Hepatocyte (in vitro differentiated cells): ENCODE measurements at regions not wholly inside any gene's neighbourhood (a gene's known extent, or its start where the extent isn't known, plus 50 kb on each side); places are given as distances from the start of the nearest gene placed in this dataset.
"Not testable (repeated sequence)": the region's sequence is repeated elsewhere in the genome, so short reads cannot be mapped to it uniquely, and the experiment has no call there.

ENCODE experiments used
- DNase-seq: peaks from one replicate; pipeline ENCODE4 v3.0.0-alpha.2; 2016; ENCODE audit warnings: low spot score
- H2AFZ ChIP-seq: fragments of 200-600 bp; sonication (generic); 2 replicates; pipeline ENCODE4 v1.6.0; 2016; ENCODE audit warnings: antibody characterized with exemption, mild to moderate bottlenecking
- H3K27ac ChIP-seq: fragments of 200-600 bp; sonication (generic); 2 replicates; pipeline ENCODE4 v1.5.1; 2016; ENCODE audit warnings: mild to moderate bottlenecking
- H3K27me3 ChIP-seq: fragments of 200-600 bp; sonication (generic); 2 replicates; pipeline ENCODE4 v1.6.1; 2016
- H3K36me3 ChIP-seq: fragments of 200-600 bp; sonication (generic); replicated peaks from 2 replicates; pipeline ENCODE4 v1.5.1; 2016; ENCODE audit warnings: low read depth; ENCODE audit not compliant: insufficient read depth
- H3K4me1 ChIP-seq: fragments of 200-600 bp; sonication (generic); 2 replicates; pipeline ENCODE4 v1.5.1; 2016; ENCODE audit warnings: mild to moderate bottlenecking, moderate library complexity; ENCODE audit not compliant: insufficient read depth
- H3K4me2 ChIP-seq: fragments of 200-600 bp; sonication (generic); 2 replicates; pipeline ENCODE4 v1.6.0; 2016
- H3K4me3 ChIP-seq: fragments of 200-600 bp; sonication (generic); 2 replicates; pipeline ENCODE4 v1.5.1; 2016; ENCODE audit warnings: mild to moderate bottlenecking
- H3K79me2 ChIP-seq: fragments of 200-600 bp; sonication (generic); 2 replicates; pipeline ENCODE4 v1.6.0; 2017; ENCODE audit warnings: mild to moderate bottlenecking
- H3K9me2 ChIP-seq: fragments of 200-600 bp; sonication (generic); replicated peaks from 2 replicates; pipeline ENCODE4 v1.6.0; 2017; ENCODE audit warnings: mild to moderate bottlenecking; ENCODE audit not compliant: insufficient read depth
- H3K9me3 ChIP-seq: fragments of 200-600 bp; sonication (generic); 2 replicates; pipeline ENCODE4 v1.5.1; 2016; ENCODE audit warnings: low read depth, mild to moderate bottlenecking
- H4K20me1 ChIP-seq: fragments of 200-600 bp; sonication (generic); 2 replicates; pipeline ENCODE4 v1.6.0; 2016; ENCODE audit warnings: mild to moderate bottlenecking; ENCODE audit not compliant: insufficient read depth, poor library complexity, severe bottlenecking
- EZH2 ChIP-seq: fragments of 200-600 bp; sonication (generic); IDR thresholded peaks from 2 replicates; pipeline ENCODE4 v1.6.1; 2016; ENCODE audit warnings: antibody characterized with exemption, mild to moderate bottlenecking, borderline replicate concordance
- EZH2phosphoT487 ChIP-seq: fragments of 200-600 bp; sonication (generic); IDR thresholded peaks from one replicate; pipeline ENCODE4 v1.6.1; 2018; ENCODE audit warnings: antibody characterized with exemption, mild to moderate bottlenecking, low read depth, moderate library complexity; ENCODE audit not compliant: unreplicated experiment, severe bottlenecking
- WGBS: methylation state at CpG from one replicate; pipeline ENCODE4 v1.1.6; 2016; ENCODE audit warnings: low lambda C conversion rate; ENCODE audit errors: missing lambda C conversion rate; 5-methylcytosine and 5-hydroxymethylcytosine counted together
- TF ChIP-seq, protein P1 (sequence below): fragments of 200-600 bp; sonication (generic); IDR thresholded peaks from 2 replicates; pipeline ENCODE4 v1.5.1; 2016; ENCODE audit warnings: antibody characterized with exemption, mild to moderate bottlenecking; ENCODE audit not compliant: poor library complexity

DNA sequence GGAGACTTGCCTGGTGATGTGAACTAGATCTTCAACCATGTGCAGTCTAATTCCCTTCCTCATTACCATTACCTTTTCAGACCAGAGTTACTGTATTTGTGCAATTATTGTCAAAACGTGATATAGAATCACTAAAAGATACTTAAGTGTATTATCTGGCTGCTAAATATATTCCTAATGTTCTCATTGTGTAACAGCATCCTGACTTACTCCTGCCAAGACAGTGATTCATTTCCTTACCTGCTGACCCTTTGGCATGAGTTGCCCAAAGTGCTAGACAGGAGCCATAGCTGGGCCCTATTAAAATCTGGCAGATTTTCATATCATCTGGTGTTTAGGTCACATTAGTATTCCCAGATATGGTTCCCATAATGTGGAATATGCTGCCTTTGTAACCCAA, 598.3 kb upstream of the CAMK1G start:
- Histone ChIP-seq H3K9me3 (no peaks in the 10 kb centered on the region), H3K4me1 (no peaks in the 10 kb centered on the region), H3K9me2 (no peaks in the 10 kb centered on the region), H3K4me2 (no peak overlapping the region), H3K79me2 (no peaks in the 10 kb centered on the region), H4K20me1 (no peaks in the 10 kb centered on the region), H3K27me3 (no peaks in the 10 kb centered on the region), H3K4me3 (no peak overlapping the region), H2AFZ (no peak overlapping the region), H3K36me3 (no peaks in the 10 kb centered on the region), H3K27ac (no peak overlapping the region)
- TF ChIP-seq, protein P1, sequence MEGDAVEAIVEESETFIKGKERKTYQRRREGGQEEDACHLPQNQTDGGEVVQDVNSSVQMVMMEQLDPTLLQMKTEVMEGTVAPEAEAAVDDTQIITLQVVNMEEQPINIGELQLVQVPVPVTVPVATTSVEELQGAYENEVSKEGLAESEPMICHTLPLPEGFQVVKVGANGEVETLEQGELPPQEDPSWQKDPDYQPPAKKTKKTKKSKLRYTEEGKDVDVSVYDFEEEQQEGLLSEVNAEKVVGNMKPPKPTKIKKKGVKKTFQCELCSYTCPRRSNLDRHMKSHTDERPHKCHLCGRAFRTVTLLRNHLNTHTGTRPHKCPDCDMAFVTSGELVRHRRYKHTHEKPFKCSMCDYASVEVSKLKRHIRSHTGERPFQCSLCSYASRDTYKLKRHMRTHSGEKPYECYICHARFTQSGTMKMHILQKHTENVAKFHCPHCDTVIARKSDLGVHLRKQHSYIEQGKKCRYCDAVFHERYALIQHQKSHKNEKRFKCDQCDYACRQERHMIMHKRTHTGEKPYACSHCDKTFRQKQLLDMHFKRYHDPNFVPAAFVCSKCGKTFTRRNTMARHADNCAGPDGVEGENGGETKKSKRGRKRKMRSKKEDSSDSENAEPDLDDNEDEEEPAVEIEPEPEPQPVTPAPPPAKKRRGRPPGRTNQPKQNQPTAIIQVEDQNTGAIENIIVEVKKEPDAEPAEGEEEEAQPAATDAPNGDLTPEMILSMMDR = no peak
- TF ChIP-seq EZH2 = no peak
- 88% methylated on average over 1 of the region's 1 CpG for WGBS
- DNase-seq = no peak

DNA sequence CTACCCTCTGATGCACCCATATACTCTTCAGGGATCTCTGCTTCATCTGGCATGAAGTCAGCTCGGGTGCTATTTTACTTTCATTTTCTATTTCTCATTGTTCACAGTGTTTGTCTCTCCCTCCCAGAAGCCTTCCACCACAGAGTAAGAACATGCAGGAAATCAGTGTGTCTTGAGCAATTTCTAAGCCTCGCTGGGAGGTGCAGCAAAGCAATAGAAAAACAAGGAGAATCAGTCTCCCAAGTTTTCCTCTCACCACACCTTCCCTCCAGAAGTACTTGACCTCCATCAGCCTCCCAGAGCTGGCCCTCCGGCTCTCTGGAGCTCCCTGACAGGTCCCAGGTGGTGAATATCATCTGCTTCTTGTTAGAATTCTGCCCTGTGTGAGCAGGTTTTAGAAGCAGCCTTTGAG, 594.7 kb upstream of the CAMK1G start:
- DNase-seq = peak; percentile 43
- H3K9me3 ChIP-seq = no peaks in the 10 kb centered on the region
- 19% methylated on average over 3 of the region's 3 CpGs for WGBS
- peak overlapping the region; percentile 70 for H3K4me2 ChIP-seq
- H3K79me2 ChIP-seq = no peaks in the 10 kb centered on the region
- H3K9me2 ChIP-seq = no peaks in the 10 kb centered on the region
- H3K36me3 ChIP-seq = no peaks in the 10 kb centered on the region
- peak overlapping the region; percentile 36 for H3K27ac ChIP-seq
- TF ChIP-seq EZH2phosphoT487 = no peak
- TF ChIP-seq EZH2 = no peak
- TF ChIP-seq, protein P1 = no peak
- no peaks in the 10 kb centered on the region for H3K4me1 ChIP-seq
- H3K4me3 ChIP-seq = peak overlapping the region; percentile 10
- H3K27me3 ChIP-seq = no peaks in the 10 kb centered on the region
- no peaks in the 10 kb centered on the region for H4K20me1 ChIP-seq
- H2AFZ ChIP-seq = peak overlapping the region; percentile 52

DNA sequence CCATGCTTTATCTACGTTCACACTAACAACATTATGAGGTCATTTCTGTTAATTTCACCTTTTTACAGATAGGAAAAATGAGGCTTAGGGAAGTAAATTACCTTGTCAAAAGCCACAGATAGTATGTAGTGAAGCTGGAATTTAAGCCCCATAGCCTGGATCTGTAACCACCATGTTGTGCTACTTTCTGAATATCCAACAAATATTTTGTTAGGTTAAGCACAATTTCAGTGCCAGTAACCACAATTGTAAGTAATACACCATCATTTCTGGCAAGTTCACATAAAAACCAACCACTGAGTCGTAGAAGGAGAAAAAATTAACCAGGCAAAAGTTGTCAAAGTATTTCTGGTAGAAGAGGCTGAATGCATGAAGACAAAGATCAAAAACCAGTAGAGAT, 593.1 kb upstream of the CAMK1G start:
- no peaks in the 10 kb centered on the region for H3K9me3 ChIP-seq
- no peaks in the 10 kb centered on the region for H3K4me1 ChIP-seq
- no peak for TF ChIP-seq EZH2
- TF ChIP-seq EZH2phosphoT487 = no peak
- TF ChIP-seq, protein P1 = no peak
- H4K20me1 ChIP-seq = no peaks in the 10 kb centered on the region
- no peaks in the 10 kb centered on the region for H3K27me3 ChIP-seq
- no peak overlapping the region for H3K4me2 ChIP-seq
- H3K79me2 ChIP-seq = no peaks in the 10 kb centered on the region
- no peak for DNase-seq
- no peak overlapping the region for H3K4me3 ChIP-seq
- H3K36me3 ChIP-seq = no peaks in the 10 kb centered on the region
- WGBS = 84% methylated on average over 2 of the region's 2 CpGs
- no peaks in the 10 kb centered on the region for H3K9me2 ChIP-seq
- no peak overlapping the region for H2AFZ ChIP-seq
- no peak overlapping the region for H3K27ac ChIP-seq

DNA sequence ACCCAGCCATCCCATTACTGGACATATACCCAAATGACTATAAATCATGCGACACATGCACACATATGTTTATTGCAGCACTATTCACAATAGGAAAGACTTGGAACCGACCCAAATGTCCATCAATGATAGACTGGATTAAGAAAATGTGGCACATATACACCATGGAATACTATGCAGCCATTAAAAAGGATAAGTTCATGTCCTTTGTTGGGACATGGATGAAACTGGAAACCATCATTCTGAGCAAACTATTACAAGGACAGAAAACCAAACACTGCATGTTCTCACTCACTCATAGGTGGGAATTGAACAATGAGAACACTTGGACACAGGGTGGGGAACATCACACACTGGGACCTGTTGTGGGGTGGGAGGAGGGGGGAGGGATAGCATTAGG, 586.5 kb upstream of the CAMK1G start:
- WGBS = 65% methylated on average over 2 of the region's 2 CpGs
- not testable (repeated sequence) for DNase-seq

More for the DNA sequence above, 586.5 kb upstream of the CAMK1G start:
- H4K20me1 ChIP-seq, H3K4me1 ChIP-seq, H3K36me3 ChIP-seq, H3K4me2 ChIP-seq, H3K27me3 ChIP-seq, H3K9me3 ChIP-seq, H3K9me2 ChIP-seq, H3K4me3 ChIP-seq, H2AFZ ChIP-seq, H3K27ac ChIP-seq, H3K79me2 ChIP-seq: not testable (repeated sequence)
